ENCODE measurements at regions not wholly inside any gene's neighbourhood (a gene's known extent, or its start where the extent isn't known, plus 50 kb on each side); places are given as distances from the start of the nearest gene placed in this dataset.

DNA sequence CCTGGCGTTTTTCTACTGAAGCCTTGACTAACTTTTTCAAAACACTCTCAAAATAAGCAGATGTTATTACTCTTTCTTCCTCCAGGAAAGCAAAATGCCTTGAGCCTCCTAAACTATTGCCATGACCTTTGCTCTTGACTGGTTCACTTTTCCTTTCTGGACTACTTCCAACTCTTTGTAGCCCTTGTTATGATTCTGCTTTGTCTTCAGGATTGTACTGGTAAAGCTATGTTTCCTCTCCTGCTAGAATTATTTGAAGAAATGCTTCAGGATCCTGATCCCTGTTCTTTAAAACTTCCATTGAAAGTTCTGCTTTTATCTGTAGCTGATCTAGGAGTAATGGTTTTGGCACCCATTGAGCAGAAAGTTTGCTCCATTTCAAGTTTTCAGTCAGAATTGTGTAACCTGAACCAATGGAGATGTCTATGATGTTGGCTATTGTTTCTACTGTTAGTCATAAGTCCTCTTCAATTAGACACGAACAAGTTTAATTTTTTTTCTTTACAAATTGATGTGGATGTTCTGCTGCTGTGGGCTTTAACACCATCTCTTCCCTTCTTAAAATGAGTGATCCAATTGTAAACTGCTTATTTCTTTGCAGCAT, 1356.4 kb downstream of the EFNA5 start:
- TF ChIP-seq POLR2AphosphoS5 (IDR thresholded peaks at IDR 0.05; ENCODE audit: low read depth, low read length): no peak
- TF ChIP-seq, protein P1, sequence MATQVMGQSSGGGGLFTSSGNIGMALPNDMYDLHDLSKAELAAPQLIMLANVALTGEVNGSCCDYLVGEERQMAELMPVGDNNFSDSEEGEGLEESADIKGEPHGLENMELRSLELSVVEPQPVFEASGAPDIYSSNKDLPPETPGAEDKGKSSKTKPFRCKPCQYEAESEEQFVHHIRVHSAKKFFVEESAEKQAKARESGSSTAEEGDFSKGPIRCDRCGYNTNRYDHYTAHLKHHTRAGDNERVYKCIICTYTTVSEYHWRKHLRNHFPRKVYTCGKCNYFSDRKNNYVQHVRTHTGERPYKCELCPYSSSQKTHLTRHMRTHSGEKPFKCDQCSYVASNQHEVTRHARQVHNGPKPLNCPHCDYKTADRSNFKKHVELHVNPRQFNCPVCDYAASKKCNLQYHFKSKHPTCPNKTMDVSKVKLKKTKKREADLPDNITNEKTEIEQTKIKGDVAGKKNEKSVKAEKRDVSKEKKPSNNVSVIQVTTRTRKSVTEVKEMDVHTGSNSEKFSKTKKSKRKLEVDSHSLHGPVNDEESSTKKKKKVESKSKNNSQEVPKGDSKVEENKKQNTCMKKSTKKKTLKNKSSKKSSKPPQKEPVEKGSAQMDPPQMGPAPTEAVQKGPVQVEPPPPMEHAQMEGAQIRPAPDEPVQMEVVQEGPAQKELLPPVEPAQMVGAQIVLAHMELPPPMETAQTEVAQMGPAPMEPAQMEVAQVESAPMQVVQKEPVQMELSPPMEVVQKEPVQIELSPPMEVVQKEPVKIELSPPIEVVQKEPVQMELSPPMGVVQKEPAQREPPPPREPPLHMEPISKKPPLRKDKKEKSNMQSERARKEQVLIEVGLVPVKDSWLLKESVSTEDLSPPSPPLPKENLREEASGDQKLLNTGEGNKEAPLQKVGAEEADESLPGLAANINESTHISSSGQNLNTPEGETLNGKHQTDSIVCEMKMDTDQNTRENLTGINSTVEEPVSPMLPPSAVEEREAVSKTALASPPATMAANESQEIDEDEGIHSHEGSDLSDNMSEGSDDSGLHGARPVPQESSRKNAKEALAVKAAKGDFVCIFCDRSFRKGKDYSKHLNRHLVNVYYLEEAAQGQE (IDR thresholded peaks at IDR 0.05; ENCODE audit: insufficient read depth in 1 of 2, low read depth in 2 of 2, low read length in 2 of 2): no peak
- TF ChIP-seq FOXP2 (optimal IDR thresholded peaks at IDR 0.05; ENCODE audit: borderline replicate concordance, extremely low read depth, extremely low read length, insufficient read depth): no peak
- no peak for TF ChIP-seq SIN3A (IDR thresholded peaks at IDR 0.05; ENCODE audit: borderline replicate concordance, insufficient read depth, low read length)
- TF ChIP-seq TAF1 (IDR thresholded peaks at IDR 0.05; ENCODE audit: borderline replicate concordance, insufficient read depth, low read length): no peak

Measured in PFSK-1 (cell line).